Keratinocyte (primary cell): ENCODE measurements at regions not wholly inside any gene's neighbourhood (a gene's known extent, or its start where the extent isn't known, plus 50 kb on each side); places are given as distances from the start of the nearest gene placed in this dataset.

Experiments used
- DNase-seq: peaks from one replicate; pipeline ENCODE4 v3.0.0-alpha.2; 2011; ENCODE audit warnings: low read depth, missing footprints, low spot score
- FAIRE-seq: peaks from 2 replicates; lab custom pipeline; 2011; peaks lifted over from hg19 to GRCh38; lab: Jason Lieb, UNC
- H2AFZ ChIP-seq: 2 replicates; pipeline ENCODE4 v1.6.0; 2012; ENCODE audit warnings: low read length, control low read depth, inconsistent platforms; ENCODE audit not compliant: control insufficient read depth
- H3K27ac ChIP-seq: 2 replicates; pipeline ENCODE4 v1.5.1; 2011; ENCODE audit warnings: low read length; ENCODE audit not compliant: control insufficient read depth, insufficient read depth
- H3K27me3 ChIP-seq: 3 replicates; pipeline ENCODE4 v1.6.0; 2011; ENCODE audit warnings: low read length; ENCODE audit not compliant: control insufficient read depth, insufficient read depth; ENCODE audit errors: extremely low read depth
- H3K36me3 ChIP-seq, 2 experiments: 2 replicates in 1 of 2; 3 replicates in 1 of 2; pipeline ENCODE4 v1.5.1; 2011; ENCODE audit warnings: low read length in 2 of 2, mild to moderate bottlenecking in 1 of 2; ENCODE audit not compliant: control insufficient read depth in 2 of 2, insufficient read depth in 2 of 2; ENCODE audit errors: extremely low read depth in 1 of 2
- H3K4me1 ChIP-seq: 3 replicates; pipeline ENCODE4 v1.5.1; 2011; ENCODE audit warnings: low read length; ENCODE audit not compliant: control insufficient read depth, insufficient read depth; ENCODE audit errors: extremely low read depth
- H3K4me2 ChIP-seq: 3 replicates; pipeline ENCODE4 v1.6.0; 2011; ENCODE audit warnings: low read depth, low read length; ENCODE audit not compliant: control insufficient read depth, insufficient read depth; ENCODE audit errors: extremely low read depth
- H3K4me3 ChIP-seq, 3 experiments: fragments of 200-600 bp in 1 of 3; sonication (generic) in 1 of 3; 2 replicates in 2 of 3; 3 replicates in 1 of 3; pipeline ENCODE4 v1.5.1; 2011 to 2016; ENCODE audit warnings: low read length in 3 of 3, mild to moderate bottlenecking in 3 of 3, control low read depth in 2 of 3, inconsistent platforms in 1 of 3, low read depth in 1 of 3, mixed read lengths in 1 of 3, mixed run types in 1 of 3, moderate library complexity in 1 of 3; ENCODE audit not compliant: control insufficient read depth in 2 of 3, insufficient read depth in 2 of 3; ENCODE audit errors: extremely low read depth in 1 of 3
- H3K79me2 ChIP-seq: 2 replicates; pipeline ENCODE4 v1.6.0; 2012; ENCODE audit warnings: low read length; ENCODE audit not compliant: control insufficient read depth, insufficient read depth
- H3K9ac ChIP-seq: 3 replicates; pipeline ENCODE4 v1.6.0; 2011; ENCODE audit warnings: low read length; ENCODE audit not compliant: control insufficient read depth, insufficient read depth; ENCODE audit errors: extremely low read depth
- H3K9me1 ChIP-seq: 3 replicates; pipeline ENCODE4 v1.6.0; 2011; ENCODE audit warnings: low read length; ENCODE audit not compliant: control insufficient read depth, insufficient read depth; ENCODE audit errors: extremely low read depth
- H3K9me3 ChIP-seq: 2 replicates; pipeline ENCODE4 v1.5.1; 2012; ENCODE audit warnings: low read depth, low read length; ENCODE audit not compliant: control insufficient read depth
- H4K20me1 ChIP-seq: 3 replicates; pipeline ENCODE4 v1.6.0; 2011; ENCODE audit warnings: low read length; ENCODE audit not compliant: control insufficient read depth, insufficient read depth; ENCODE audit errors: extremely low read depth
- EZH2 ChIP-seq: IDR thresholded peaks from one replicate; pipeline ENCODE4 v1.6.1; 2012; ENCODE audit warnings: inconsistent platforms, mild to moderate bottlenecking, low read length, moderate library complexity
- dilution Hi-C: fragments of 300-500 bp; cut with MboI; formaldehyde crosslinking; loops from one replicate; pipeline ENCODE4 v1.7.0; 2020; ENCODE audit warnings: low sequenced_read_pairs; ENCODE audit not compliant: extremely low pct_ligation_motif_present
- TF ChIP-seq, protein P1 (sequence below), 3 experiments: IDR thresholded peaks in 1 of 3; conservative IDR thresholded peaks in 1 of 3; optimal IDR thresholded peaks in 1 of 3; 2 replicates in 2 of 3; 3 replicates in 1 of 3; pipeline versions ENCODE3 to v1.5.1; 2011; ENCODE audit warnings: low read length in 3 of 3, mild to moderate bottlenecking in 3 of 3, moderate library complexity in 2 of 3, control low read depth in 1 of 3, inconsistent platforms in 1 of 3; ENCODE audit not compliant: insufficient read depth in 2 of 3; ENCODE audit errors: extremely low read depth in 1 of 3

DNA sequence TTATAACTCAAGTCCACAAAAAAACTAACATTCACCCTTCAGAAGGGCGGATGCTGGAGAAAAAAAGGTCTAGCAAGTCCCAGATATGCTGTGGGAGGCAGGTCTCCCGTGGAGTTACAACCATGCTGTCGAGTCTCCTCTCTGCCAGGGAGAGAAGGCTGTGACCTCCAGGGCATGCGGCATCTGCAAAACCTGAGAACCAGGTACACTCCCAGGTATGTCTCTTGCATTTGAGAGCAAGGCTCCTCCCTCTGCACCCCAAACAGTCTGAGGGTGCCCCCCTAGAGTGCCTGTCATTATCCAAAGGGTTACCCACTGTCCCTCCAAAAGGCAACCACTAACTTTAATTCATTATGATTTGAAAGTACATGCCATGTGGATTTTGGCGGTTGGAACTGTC lies 134.0 kb downstream of the IRX2 start:
- H3K36me3 ChIP-seq = no peaks in the 10 kb centered on the region
- no peaks in the 10 kb centered on the region for H3K79me2 ChIP-seq
- no peak overlapping the region for H3K4me3 ChIP-seq
- dilution Hi-C loops = no loop called here
- no peak for FAIRE-seq
- no peak for DNase-seq
- H3K27me3 ChIP-seq = peaks cover 9% of the 10 kb centered on the region
- no peak for TF ChIP-seq EZH2
- TF ChIP-seq, protein P1, sequence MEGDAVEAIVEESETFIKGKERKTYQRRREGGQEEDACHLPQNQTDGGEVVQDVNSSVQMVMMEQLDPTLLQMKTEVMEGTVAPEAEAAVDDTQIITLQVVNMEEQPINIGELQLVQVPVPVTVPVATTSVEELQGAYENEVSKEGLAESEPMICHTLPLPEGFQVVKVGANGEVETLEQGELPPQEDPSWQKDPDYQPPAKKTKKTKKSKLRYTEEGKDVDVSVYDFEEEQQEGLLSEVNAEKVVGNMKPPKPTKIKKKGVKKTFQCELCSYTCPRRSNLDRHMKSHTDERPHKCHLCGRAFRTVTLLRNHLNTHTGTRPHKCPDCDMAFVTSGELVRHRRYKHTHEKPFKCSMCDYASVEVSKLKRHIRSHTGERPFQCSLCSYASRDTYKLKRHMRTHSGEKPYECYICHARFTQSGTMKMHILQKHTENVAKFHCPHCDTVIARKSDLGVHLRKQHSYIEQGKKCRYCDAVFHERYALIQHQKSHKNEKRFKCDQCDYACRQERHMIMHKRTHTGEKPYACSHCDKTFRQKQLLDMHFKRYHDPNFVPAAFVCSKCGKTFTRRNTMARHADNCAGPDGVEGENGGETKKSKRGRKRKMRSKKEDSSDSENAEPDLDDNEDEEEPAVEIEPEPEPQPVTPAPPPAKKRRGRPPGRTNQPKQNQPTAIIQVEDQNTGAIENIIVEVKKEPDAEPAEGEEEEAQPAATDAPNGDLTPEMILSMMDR (optimal IDR thresholded peaks at IDR 0.05 in 1 of 3, IDR thresholded peaks at IDR 0.05 in 1 of 3, conservative IDR thresholded peaks at IDR 0.05 in 1 of 3; ENCODE audit: extremely low read depth in 1 of 3, insufficient read depth in 2 of 3, low read length in 3 of 3) = no peak
- no peak overlapping the region for H3K9ac ChIP-seq
- H3K4me2 ChIP-seq = no peak overlapping the region
- H4K20me1 ChIP-seq = no peaks in the 10 kb centered on the region
- no peaks in the 10 kb centered on the region for H3K9me1 ChIP-seq
- H2AFZ ChIP-seq = no peak overlapping the region
- H3K9me3 ChIP-seq = no peaks in the 10 kb centered on the region
- no peak overlapping the region for H3K27ac ChIP-seq
- no peaks in the 10 kb centered on the region for H3K4me1 ChIP-seq

DNA sequence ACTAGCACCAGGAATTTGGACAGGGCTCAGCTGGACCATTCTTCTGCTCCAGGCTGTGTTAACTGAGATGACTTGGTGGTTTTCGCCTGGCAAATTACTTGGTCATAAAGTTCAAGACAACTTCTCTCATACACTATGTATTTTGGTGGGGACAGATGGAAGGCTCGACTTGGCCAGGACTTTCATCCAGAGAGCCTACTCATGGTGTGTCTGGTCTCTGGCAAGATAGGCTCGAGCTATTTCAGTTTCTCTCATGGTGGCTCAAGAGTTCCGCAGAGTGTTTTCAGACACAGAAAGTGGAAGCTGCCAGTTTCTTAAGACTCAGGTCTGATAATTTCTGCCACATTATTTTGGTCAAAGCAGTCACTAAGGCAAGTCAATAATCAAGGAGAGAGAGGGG lies 135.6 kb downstream of the IRX2 start:
- no peak for FAIRE-seq
- no peak for DNase-seq

More for the DNA sequence above, 135.6 kb downstream of the IRX2 start:
- no peaks in the 10 kb centered on the region for H4K20me1 ChIP-seq
- no peak overlapping the region for H2AFZ ChIP-seq
- no peak overlapping the region for H3K27ac ChIP-seq
- H3K79me2 ChIP-seq = no peaks in the 10 kb centered on the region
- dilution Hi-C loops = no loop called here
- H3K9ac ChIP-seq = no peak overlapping the region
- no peaks in the 10 kb centered on the region for H3K4me1 ChIP-seq
- H3K9me1 ChIP-seq = no peaks in the 10 kb centered on the region
- H3K4me3 ChIP-seq = no peak overlapping the region
- H3K27me3 ChIP-seq = peaks cover 9% of the 10 kb centered on the region
- no peaks in the 10 kb centered on the region for H3K36me3 ChIP-seq
- H3K4me2 ChIP-seq = no peak overlapping the region
- no peak for TF ChIP-seq EZH2
- TF ChIP-seq, protein P1 (optimal IDR thresholded peaks at IDR 0.05 in 1 of 3, IDR thresholded peaks at IDR 0.05 in 1 of 3, conservative IDR thresholded peaks at IDR 0.05 in 1 of 3; ENCODE audit: extremely low read depth in 1 of 3, insufficient read depth in 2 of 3, low read length in 3 of 3) = no peak
- no peaks in the 10 kb centered on the region for H3K9me3 ChIP-seq
